ENCODE measurements at regions not wholly inside any gene's neighbourhood (a gene's known extent, or its start where the extent isn't known, plus 50 kb on each side); places are given as distances from the start of the nearest gene placed in this dataset.

DNA sequence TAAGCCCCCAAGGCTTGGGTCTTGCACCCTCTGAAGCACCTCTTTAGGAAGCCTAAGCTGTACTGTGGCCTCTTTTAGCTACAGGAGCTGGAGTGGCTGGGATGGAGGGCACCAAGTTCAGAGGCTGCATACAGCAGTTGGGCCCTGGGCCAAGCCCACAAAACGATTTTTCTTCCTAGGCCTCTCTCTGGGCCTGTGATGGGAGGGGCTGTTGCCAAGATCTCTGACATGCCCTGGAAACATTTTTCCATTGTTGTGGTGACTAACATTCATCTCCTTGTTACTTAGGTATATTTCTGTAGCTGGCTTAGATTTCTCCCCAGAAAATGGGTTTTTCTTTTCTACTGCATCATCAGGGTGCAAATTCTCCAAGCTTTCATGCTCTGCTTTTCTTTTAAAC is 375.7 kb upstream of the NPSR1 start:
- TF ChIP-seq, protein P1, sequence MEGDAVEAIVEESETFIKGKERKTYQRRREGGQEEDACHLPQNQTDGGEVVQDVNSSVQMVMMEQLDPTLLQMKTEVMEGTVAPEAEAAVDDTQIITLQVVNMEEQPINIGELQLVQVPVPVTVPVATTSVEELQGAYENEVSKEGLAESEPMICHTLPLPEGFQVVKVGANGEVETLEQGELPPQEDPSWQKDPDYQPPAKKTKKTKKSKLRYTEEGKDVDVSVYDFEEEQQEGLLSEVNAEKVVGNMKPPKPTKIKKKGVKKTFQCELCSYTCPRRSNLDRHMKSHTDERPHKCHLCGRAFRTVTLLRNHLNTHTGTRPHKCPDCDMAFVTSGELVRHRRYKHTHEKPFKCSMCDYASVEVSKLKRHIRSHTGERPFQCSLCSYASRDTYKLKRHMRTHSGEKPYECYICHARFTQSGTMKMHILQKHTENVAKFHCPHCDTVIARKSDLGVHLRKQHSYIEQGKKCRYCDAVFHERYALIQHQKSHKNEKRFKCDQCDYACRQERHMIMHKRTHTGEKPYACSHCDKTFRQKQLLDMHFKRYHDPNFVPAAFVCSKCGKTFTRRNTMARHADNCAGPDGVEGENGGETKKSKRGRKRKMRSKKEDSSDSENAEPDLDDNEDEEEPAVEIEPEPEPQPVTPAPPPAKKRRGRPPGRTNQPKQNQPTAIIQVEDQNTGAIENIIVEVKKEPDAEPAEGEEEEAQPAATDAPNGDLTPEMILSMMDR (IDR thresholded peaks at IDR 0.05; ENCODE audit: low read depth, low read length, missing control alignments): no peak
- DNase-seq (ENCODE audit: extremely low read depth, low read depth): no peak
- no peak overlapping the region for H3K4me3 ChIP-seq (replicated peaks; ENCODE audit: low read depth, low read length)

GRCh38 chr7:34296663-34297062 is 361.4 kb upstream of the NPSR1 start:
- TF ChIP-seq, protein P1 (IDR thresholded peaks at IDR 0.05; ENCODE audit: low read depth, low read length, missing control alignments): no peak
- no peak overlapping the region for H3K4me3 ChIP-seq (replicated peaks; ENCODE audit: low read depth, low read length)
- DNase-seq (ENCODE audit: extremely low read depth, low read depth): no peak

GRCh38 chr7:34298492-34299013 is 359.5 kb upstream of the NPSR1 start:
- H3K4me3 ChIP-seq (replicated peaks; ENCODE audit: low read depth, low read length): no peak overlapping the region
- TF ChIP-seq, protein P1 (IDR thresholded peaks at IDR 0.05; ENCODE audit: low read depth, low read length, missing control alignments): no peak
- no peak for DNase-seq (ENCODE audit: extremely low read depth, low read depth)

DNA sequence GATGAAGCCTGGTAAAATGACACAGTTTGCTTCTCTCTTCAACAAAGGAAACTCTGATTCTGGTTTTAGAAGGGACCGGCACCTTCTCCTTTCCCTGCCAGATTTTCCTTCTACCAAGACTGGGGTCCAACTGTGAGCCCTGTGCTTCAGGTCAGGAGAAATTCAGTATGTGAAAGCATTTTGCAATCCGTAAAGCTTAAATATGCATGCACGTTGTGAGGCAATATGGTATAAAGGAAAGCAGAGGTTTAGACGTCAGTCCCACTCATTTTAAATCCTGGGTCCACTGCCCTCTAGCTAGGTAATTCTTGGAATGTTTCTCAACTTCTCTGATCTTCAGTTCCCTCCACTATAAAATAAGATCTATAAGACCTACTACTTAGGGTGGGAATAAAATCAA is 359.0 kb upstream of the NPSR1 start:
- H3K4me3 ChIP-seq (replicated peaks; ENCODE audit: low read depth, low read length): no peak overlapping the region
- DNase-seq (ENCODE audit: extremely low read depth, low read depth): no peak
- TF ChIP-seq, protein P1 (IDR thresholded peaks at IDR 0.05; ENCODE audit: low read depth, low read length, missing control alignments): no peak

GRCh38 chr7:34307540-34307939 is 350.5 kb upstream of the NPSR1 start:
- H3K4me3 ChIP-seq (replicated peaks; ENCODE audit: low read depth, low read length): no peak overlapping the region
- TF ChIP-seq, protein P1 (IDR thresholded peaks at IDR 0.05; ENCODE audit: low read depth, low read length, missing control alignments): no peak
- DNase-seq (ENCODE audit: extremely low read depth, low read depth): no peak

- no peak for DNase-seq (ENCODE audit: extremely low read depth, low read depth)
- no peak overlapping the region for H3K4me3 ChIP-seq (replicated peaks; ENCODE audit: low read depth, low read length)
- TF ChIP-seq, protein P1 (IDR thresholded peaks at IDR 0.05; ENCODE audit: low read depth, low read length, missing control alignments): no peak
These were observed 349.4 kb upstream of the NPSR1 start for GRCh38 chr7:34308595-34308994.

DNA sequence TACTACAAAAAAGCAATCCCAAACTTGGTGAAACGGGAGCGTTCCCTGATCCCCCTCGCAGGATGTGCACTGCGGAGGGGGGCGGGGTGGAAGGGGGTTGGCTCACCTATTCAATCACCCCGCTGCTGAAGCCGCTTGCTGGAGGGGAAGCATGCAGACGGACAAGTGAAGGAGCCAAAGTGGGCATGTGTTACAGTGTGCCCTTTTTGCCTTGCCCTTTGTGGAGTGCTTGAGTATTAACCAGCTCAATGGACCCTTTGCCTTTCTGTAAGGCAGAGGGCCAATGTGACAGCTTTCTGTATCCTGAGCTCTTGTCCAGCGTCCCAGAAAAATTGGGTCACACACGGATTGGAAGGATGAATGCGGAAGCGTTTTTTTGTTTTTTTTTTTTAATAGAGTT is 348.9 kb upstream of the NPSR1 start:
- no peak overlapping the region for H3K4me3 ChIP-seq (replicated peaks; ENCODE audit: low read depth, low read length)
- TF ChIP-seq, protein P1 (IDR thresholded peaks at IDR 0.05; ENCODE audit: low read depth, low read length, missing control alignments): no peak
- no peak for DNase-seq (ENCODE audit: extremely low read depth, low read depth)

Data from HFF-Myc (cell line).